Kidney tubule cell (primary cell): ENCODE measurements at regions not wholly inside any gene's neighbourhood (a gene's known extent, or its start where the extent isn't known, plus 50 kb on each side); places are given as distances from the start of the nearest gene placed in this dataset.

Experiments used
- DNase-seq: peaks from one replicate; pipeline ENCODE4 v3.0.0-alpha.2; 2018; ENCODE audit warnings: low spot score

DNA sequence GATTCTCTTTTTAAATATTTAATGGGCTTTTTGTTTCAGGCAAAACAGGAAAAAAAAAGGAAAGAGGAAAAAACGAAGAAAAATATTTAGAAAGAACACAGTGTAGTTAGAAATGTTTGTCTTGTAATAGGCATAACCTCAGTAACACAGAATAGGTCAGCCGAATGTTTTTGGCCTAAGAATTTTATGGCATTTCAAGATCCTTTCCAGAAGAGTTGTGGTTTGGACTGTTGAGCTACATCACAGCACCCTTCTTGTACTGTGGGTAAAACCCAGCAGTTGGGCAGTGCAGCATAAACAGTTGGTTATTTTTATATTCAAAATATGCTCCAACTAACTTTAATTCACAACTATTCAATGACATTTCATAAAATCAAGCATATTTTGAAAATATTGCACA is 474.4 kb upstream of the AGTR1 start:
- DNase-seq: no peak

DNA sequence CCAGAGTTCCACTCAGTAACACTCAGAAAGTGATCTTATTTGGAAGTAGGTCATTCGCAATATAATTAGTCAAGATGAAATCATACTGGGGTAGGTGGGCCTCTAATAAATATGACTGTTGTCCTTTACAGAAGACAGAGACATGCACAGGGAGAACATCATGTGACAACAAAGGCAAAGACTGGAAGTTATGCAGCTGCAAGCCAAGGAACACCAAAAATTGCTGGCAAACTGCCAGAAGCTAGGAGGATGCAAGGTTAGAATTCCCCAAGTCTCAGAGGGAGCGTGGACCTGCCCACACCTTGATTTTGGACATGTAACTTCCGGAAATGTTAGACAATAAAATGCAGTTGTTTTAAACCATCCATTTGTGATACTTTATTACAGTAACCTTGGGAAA is 471.5 kb upstream of the AGTR1 start:
- peak; percentile 20 for DNase-seq

DNA sequence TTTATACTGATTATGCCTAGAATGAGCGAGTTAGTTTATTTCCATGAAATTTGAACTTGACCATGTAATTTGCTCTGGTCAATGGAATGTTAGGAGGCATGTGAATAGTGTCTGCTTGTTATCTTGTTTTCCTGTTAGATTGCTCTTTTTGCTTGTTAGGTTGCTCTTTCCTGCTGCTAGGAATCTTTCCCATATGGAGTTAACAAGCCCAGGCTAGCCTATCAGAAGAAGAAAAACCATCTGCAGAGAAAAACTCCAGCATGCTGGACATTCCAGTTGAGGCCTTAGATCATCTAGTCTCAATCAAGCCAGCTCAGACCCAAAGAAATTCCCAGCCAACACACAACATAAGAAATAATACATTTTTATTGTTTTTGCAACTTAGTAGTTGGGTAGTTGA is 470.2 kb upstream of the AGTR1 start:
- no peak for DNase-seq

DNA sequence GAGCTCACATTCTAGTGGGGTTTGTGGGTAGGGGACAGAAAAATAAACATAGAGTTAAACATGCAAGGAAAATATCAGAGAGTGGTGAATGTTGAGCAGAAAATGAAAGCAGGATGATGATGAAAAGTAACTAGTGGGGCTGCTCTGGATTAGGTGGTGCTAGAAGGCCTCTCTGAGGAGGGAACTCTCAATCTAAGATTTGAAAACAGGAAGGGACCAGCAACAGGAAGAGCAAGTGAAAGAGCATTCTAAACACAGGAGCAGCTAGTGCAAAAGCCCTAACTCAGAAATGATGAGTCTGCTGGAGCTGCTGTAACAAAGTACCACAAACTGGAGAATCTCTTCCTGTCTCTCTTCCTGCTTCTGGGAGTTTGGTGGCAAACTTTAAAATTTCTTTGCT is 468.6 kb upstream of the AGTR1 start:
- DNase-seq: no peak

DNA sequence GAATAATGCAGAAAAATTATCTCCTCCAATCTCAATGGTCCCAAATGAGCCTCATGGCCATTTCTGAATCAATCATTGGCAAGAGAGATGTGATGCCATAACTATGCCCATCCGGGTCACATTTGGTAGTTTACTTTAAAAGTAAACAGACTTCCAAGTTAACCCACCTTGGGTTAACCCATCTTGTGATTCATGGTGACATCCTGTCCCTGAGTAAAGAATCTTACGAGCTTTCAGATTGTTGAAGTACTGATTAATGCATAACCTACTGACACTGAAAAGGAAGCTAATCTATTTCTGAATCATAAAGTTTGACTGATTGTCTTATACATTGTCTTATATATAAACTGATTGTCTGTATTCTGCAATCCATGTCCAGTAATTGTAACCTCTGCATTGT is 467.2 kb upstream of the AGTR1 start:
- peak; percentile 51 for DNase-seq

DNA sequence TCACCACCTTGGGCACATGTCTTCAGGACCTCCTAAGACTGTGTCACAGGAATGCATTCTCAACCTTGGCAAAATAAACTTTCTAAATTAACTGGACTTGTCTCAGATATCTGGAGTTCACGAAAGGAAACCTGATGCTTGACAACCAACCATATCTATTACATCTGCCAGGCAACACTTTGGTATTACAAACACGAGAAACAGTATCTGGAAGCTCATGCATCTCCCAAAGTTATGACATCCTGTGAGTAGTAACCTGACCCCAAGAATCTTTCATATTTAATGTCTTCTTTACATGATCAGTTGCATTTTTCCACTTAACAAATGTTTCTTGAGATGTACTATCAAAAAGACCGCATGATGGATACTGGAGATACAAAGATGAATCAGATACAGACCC is 465.3 kb upstream of the AGTR1 start:
- no peak for DNase-seq

DNA sequence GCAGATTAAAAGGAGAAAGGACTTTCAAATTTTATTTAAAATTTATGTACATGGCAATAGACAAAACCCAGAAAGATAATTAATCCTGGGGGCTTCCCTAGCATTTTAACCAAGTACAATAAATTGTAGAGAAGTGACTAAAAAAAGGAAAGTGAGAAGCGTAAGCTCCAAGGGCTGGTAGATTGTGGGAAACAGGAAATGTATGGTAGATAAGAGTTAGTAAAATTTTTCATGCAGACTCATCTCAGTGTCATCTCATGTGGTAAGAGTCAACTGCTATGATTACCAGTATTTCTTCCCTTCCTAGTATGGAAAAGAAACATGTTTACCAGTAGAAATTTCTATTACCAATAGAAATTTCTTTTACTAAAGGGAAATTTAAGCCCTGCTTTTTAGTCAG is 464.3 kb upstream of the AGTR1 start:
- no peak for DNase-seq

DNA sequence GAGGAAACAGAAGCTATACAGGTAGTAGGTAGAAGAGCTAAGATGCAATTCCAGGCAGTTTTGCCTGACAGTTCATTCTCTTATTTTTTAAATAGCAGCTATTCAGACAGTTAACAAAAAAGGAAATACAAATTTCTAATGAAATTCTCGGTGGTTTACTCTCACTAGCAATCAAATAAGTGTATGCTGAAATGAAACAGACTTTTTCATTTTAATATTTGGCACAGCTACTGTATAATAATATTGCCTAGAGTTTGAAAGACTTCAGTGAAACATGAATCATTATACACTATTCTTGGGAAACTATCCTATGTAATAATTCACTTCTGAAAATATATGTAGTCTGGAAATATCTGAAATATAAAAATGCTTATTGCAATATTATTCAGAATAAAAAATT is 463.2 kb upstream of the AGTR1 start:
- DNase-seq: no peak

DNA sequence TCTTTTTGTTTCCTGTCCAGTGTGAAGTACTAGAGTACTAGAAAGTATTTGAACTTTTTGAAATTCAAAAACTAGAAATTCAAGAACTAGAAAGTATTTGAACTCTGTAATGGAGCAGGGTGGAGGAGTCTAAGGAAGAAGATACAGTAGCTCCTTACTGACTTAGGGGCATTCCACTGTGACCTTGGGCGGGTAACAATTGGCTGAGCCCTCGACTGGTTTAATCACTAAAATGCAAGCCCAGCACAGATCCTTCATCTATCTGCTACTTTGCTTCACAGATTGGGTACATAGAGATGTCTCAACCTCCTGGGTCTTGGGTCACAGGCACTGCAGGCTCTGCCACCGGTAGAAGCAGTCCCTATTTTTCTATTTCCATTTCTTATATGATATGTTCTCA is 462.1 kb upstream of the AGTR1 start:
- no peak for DNase-seq

DNA sequence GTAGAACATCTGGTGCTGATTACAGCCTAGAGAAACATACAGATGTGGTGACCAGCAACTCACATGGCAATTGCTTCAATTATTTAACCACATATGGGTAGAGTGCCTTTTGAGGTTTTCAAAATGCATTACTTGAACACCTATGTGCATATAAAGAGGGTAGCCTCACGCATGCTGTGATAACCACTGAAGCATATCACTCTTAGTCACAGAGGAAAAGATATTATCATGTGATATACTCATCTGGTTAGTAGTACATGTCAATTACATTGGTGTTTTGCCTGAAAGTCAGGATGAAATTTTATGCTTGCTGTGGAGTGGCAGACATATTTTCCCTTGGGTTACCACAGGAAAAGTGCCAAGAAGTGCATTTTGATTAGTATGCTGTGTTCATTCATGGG is 459.3 kb upstream of the AGTR1 start:
- no peak for DNase-seq

DNA sequence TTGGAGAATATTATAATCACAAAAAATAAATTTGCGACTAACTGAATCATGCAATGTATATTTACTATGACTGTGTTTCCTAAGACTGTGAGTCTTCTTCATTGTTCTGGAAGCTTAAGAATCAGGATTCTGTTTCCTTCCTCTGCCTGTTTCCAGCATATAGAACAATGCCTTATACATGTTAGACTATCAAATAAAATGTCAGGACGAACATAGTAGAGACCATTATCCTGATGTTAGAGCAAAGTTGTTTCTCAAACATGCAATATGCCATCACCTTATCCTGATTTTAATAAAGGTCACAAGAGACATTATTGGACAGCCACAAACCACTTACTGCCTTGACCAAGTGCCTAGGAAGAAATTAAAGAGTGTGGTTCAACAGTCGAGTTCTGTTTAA is 457.4 kb upstream of the AGTR1 start:
- no peak for DNase-seq

DNA sequence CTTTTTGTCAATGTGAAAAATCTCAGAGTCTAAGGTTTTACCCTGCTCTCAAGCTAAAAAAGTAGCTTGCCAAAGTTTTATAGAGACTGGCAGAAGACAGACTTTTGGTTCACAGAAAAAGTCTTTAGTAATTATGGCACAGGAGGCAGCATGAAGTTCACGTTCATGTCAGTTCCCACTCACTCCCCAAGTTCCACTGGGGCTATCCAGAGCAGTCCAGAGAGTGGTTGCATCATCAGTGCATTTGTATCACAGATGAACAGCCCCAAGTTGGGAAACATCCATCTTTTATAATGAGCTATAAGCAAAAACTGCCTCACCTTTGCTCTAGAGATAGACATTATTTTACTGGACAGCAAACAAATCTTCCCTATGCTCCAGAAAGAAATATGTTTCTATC is 454.1 kb upstream of the AGTR1 start:
- DNase-seq: no peak

DNA sequence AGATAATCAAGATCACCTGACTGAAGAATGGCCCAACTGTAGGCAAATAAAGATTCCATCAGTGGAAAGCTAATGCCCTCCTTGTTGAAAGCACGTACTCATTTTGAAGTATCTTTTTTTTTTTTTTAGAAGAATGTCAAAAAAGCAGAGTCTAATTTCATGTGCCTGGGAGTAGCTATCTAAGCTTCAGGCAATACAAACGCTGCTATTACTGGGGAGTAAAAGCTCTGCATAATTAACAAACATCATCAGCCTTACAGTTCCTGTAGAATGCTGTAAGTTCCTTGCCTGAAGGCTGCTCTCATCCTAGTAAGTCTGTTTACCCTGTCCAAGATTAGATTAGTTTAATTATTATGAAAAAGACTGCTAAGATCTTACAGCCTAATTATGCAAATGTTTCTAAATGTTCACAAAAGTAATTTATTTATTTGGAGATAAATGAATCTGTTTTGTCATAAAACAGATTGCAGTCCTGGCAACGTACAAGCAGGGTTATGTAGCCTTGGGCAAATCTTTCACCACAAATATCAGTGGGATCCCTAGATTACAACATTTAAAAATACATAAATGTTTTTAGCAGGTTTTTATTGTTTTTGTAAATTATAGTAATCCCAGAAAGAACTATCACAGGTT is 451.3 kb upstream of the AGTR1 start:
- DNase-seq: no peak

DNA sequence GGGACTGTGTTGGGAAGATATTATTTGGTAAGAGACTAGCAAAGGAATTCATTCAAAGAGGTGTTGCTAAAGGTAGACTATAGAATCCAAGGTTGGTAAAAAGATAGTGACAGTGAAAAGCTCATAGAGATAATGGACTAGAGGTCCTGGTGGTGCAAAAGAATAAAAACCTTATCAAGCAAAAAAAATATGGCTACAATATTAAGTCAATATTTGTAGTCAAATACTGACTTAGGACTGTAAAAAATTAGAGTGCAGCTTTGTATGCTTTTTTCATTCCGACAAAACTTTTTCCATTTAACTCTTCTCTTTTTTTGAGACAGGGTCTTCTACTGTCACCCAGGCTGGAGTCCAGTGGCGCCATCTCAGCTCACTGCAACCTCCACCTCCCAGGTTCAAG is 444.0 kb upstream of the AGTR1 start:
- no peak for DNase-seq

DNA sequence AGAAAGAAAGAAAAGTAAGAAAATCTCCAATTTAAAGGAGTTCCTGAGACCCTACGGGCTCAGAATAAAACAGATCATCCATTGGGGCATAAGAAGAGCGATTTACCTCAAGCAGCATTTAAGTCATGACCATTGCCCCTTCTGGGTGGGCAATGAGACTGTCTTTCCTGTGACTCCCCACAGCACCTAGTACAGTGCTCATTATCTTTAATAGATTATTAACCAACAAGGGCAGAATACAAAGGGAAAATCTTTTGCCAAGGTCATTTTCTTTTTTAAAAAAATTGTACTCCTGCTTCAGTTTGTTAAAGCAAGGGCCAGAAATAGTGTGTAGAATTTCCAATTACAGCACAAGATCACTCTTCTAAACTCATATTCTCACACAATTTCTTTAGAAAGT is 443.3 kb upstream of the AGTR1 start:
- DNase-seq: no peak

DNA sequence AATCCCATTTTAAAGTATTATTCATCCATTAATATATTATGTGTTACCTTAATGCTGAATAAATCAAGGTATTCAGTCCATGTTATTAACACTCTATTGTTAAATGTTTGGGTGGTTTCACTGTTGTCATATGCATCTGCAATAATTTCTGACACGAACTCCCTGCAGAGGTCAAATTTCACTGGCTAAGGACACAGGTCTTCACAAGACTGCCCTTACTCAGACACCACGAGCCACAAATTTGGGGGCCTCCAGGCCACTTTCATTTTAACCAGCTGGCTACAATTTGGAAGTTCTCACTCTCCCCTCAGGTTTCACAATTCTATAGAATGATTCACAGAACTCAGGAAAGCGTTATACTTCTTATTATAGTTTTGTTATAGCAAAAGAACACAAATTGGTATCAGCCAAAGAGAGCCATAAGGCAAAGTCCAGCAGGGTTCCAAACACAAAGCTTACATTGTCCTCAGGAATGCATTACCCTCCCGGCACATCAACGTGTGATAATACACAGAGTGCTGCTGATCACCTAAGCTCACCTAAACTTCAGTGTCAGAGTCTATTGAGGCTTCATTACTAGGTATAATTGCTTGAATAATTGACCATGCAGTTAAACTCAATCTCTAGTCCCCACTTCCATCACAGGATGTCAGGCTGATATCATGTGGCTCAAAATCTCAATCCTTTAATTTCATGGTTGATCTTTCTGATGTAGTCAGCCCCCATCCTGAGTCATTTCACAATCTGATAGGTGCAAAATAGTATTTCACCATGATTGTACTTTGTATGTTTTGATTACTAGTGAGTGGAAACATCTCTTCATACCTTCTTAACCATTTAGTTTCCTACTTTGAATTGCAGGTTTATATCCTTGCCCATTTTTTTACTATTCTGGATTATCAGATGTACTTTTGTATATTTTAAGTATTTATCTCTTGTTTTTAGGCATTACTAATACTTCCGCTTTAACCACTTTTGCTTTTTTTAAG is 441.4 kb upstream of the AGTR1 start:
- DNase-seq: no peak

DNA sequence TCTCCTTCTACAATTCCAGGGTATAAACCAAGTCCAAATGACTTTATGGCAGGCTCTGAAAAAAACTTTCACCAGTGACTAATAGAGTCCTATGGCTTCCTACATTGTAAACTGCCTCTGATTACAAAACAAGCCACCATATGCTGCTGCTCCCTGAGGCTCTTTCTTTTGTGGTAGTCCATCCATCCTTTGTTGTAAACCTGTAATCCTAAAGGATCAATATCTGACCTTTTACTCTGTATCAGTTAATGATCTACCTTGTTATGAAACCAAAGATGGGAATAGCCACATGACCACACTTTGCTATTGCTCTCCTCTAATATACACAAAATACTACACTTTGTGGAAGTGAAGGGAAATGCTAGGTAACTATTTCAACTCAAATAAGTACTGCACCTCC is 434.7 kb upstream of the AGTR1 start:
- DNase-seq: no peak

DNA sequence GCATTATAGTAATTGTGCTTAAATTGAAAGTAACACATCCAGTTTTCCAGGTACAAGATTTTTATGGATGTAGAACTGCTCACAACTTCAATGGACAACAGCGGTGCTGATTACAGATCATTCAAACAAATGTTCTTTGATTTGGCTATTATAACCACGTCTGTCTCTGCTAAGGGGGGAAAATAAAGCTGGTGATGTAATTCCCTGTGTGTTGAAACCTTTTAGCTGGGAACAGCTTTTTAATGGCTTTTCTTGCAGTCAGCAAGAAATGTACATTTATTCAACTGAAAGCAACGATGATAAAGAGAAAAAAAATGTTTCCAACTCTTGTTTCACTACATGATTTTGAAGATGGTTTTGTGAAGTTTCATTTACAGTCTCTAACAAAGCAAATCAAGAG is 431.9 kb upstream of the AGTR1 start:
- DNase-seq: no peak

DNA sequence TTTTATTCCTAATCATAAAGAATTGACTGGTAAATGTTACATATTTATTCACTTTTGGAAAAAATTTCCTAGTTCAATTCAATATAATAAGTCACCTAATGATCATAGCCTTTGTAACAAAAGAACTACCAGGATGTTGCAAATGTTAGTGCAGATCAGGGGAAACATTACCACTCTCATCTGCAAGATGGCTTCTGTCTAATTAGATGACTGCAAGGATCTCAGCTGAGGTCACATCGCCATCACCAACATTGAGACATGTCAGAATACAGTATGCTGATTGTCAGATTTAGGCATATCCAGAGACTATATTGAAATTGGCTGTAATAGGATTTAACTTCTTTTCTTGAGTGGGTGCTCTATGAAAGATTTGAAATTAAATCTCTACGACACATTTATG is 431.4 kb upstream of the AGTR1 start:
- DNase-seq: no peak

DNA sequence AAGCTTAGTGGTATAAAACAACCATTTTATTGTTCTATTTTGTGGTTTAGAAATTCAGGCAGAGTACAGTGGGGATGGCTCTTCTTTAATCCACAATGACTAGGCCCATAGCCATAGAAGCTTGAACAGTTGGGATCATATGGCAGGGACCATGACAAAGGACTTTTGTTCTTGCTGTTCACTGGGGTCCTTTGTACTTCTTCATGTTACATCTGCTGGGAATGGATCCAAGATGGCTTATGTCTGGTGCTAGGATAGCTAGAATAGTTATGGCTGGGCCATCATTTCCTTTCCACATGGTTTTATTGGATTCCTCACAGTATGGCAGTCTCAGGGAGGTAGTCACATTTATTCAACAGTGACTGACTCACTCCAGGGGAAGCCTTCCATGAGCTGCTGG is 427.9 kb upstream of the AGTR1 start:
- DNase-seq: no peak

DNA sequence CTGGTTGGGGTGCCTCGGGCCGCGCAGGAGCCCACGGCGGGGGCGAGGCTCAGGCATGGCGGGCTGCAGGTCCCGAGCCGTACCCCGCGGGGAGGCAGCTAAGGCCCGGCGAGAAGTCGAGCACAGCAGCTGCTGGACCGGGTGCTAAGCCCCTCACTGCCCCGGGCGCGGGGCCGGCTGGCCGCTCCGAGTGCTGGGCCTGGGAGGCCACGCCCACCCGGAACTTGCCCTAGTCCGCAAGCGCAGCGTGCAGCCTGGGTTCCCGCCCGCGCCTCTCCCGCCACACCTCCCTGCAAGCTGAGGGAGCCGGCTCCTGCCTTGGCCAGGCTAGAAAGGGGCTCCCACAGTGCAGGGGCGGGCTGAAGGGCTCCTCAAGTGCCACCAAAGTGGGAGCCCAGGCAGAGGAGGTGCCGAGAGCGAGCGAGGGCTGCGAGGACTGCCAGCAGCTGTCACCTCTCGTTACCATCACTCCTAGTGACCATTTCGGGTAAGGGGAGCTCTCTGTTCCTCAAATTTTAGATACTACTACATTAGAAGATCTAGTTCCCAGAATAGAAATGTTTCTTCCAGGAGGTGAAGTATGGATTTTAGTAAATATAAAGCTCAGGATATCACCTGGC is 417.0 kb upstream of the AGTR1 start:
- DNase-seq: no peak

DNA sequence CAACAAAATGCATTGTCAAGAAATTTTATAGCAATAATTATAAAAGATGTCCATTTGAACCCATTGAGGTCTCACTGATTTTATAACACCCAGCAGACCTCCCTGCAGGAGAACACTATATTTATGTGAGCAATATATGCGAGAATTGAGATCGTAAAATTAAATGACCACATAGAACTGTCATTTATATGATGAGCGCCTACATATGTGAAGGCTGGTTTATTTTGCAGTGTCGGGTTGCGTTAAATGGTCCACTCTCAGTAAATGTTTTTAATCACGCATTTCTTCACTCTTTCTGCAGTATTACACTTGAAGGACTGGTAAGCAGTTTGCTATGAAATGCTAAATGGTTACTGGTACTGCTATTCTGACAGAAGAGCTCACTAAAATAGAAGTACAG is 408.5 kb upstream of the AGTR1 start:
- DNase-seq: no peak

DNA sequence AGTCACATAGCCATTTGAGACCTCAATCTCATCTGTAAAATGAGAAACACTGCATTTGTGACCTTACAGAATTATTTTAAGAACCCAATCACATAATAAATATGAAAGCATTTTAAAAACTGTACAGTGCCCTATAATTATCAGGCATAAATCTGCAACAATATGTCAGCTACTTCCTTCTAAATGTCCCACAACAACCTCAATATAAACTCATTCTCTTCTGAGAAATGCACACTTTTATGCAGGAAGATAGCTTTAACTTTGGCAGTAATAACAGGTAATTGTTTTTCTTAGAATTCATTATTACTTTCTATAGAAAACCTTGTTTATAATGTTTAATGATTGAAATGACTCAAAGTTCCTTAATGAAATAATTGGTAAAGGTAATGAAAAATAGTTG is 400.7 kb upstream of the AGTR1 start:
- no peak for DNase-seq
